ENCODE measurements at regions not wholly inside any gene's neighbourhood (a gene's known extent, or its start where the extent isn't known, plus 50 kb on each side); places are given as distances from the start of the nearest gene placed in this dataset.
"Not testable (repeated sequence)": the region's sequence is repeated elsewhere in the genome, so short reads cannot be mapped to it uniquely, and the experiment has no call there.

DNA sequence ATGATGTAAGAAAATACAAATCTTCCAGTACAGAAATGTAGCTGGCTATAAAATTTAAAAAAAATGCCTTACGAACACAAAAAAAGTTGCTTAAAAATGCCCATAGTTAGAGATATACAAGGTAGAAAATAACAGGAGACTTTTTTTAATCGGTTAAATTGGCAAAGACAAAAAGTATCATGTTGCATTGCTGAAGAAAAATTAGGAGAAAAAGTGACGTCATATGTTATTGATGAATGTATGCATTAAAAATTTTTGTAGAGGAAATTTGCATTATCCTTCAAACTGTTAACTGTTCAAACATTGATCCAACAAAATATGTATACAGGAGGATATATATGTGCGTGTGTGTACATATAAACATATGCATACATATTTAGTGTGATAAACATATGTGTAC, 1634.4 kb upstream of the PCDH7 start:
- H3K36me3 Mint-ChIP-seq, result no peaks in the 10 kb centered on the region
- no peak for DNase-seq
- no peak overlapping the region for H3K27ac Mint-ChIP-seq
- no peaks in the 10 kb centered on the region for H3K4me1 Mint-ChIP-seq
- H3K27me3 Mint-ChIP-seq, result no peaks in the 10 kb centered on the region
- H3K9me3 Mint-ChIP-seq, result peaks cover 4% of the 10 kb centered on the region
- no peak overlapping the region for H3K4me3 Mint-ChIP-seq

- Mint-ChIP-seq H3K36me3 (no peaks in the 10 kb centered on the region), H3K4me3 (no peak overlapping the region), H3K4me1 (no peaks in the 10 kb centered on the region), H3K9me3 (no peaks in the 10 kb centered on the region), H3K27ac (no peak overlapping the region), H3K27me3 (no peaks in the 10 kb centered on the region)
- DNase-seq, result no peak
Observed at GRCh38 chr4:29104694-29105093, 1615.5 kb upstream of the PCDH7 start.

DNA sequence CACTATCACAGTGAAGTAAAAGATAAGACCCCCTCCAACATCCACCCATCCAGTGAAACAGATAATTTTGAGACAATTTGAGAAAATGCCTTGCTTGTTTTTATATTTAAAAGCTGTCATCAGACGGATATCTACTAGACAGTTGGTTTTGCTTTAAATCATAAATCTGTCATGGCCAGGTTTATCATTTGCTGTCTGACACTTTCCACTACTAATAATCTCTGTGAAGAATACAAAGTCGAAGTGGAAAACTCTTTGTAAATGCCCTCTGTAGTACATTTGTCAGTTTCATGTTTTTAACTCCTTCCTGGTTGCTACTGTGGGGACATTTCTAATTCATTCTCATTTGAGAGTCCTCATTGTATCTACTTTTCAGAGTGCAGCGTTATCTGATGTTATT, 1606.2 kb upstream of the PCDH7 start:
- H3K9me3 Mint-ChIP-seq, result peaks cover 3% of the 10 kb centered on the region
- H3K27ac Mint-ChIP-seq, result no peak overlapping the region
- no peaks in the 10 kb centered on the region for H3K4me1 Mint-ChIP-seq
- no peaks in the 10 kb centered on the region for H3K27me3 Mint-ChIP-seq
- no peaks in the 10 kb centered on the region for H3K36me3 Mint-ChIP-seq
- no peak for DNase-seq
- no peak overlapping the region for H3K4me3 Mint-ChIP-seq

- H3K27ac Mint-ChIP-seq, H3K4me1 Mint-ChIP-seq, H3K27me3 Mint-ChIP-seq, H3K4me3 Mint-ChIP-seq, H3K9me3 Mint-ChIP-seq, DNase-seq, H3K36me3 Mint-ChIP-seq: not testable (repeated sequence)
Observed at GRCh38 chr4:29117231-29117722, 1602.9 kb upstream of the PCDH7 start.

- Mint-ChIP-seq H3K27ac (no peak overlapping the region), H3K9me3 (peaks cover 5% of the 10 kb centered on the region), H3K27me3 (no peaks in the 10 kb centered on the region), H3K36me3 (no peaks in the 10 kb centered on the region), H3K4me3 (no peak overlapping the region), H3K4me1 (no peaks in the 10 kb centered on the region)
- no peak for DNase-seq
Observed at GRCh38 chr4:29121586-29121985, 1598.6 kb upstream of the PCDH7 start.

DNA sequence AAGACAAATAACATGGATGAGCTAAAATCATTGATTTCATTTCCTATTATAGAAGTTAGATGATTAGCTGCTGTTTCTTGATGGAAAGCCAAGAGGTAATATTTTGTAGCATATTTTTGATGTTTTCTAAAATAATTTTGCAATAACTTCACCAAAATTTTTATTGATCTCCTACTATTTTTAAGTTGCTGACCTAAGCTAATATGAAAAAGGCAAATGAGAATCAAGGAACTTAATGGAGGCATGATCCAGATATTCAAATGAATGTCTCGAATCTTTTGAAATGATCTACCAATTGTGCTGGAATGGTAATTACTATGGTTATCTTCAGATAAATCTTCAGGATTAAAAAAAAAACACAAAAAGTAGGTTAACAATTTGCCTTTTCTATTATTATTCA, 1591.4 kb upstream of the PCDH7 start:
- Mint-ChIP-seq H3K36me3 (no peaks in the 10 kb centered on the region), H3K27me3 (no peaks in the 10 kb centered on the region), H3K4me3 (no peak overlapping the region), H3K4me1 (no peaks in the 10 kb centered on the region), H3K9me3 (peaks cover 5% of the 10 kb centered on the region), H3K27ac (no peak overlapping the region)
- DNase-seq, result no peak

GRCh38 chr4:29131304-29131703, 1588.9 kb upstream of the PCDH7 start:
- H3K9me3 Mint-ChIP-seq, result peaks cover 5% of the 10 kb centered on the region
- H3K4me3 Mint-ChIP-seq, result no peak overlapping the region
- H3K27me3 Mint-ChIP-seq, result no peaks in the 10 kb centered on the region
- H3K4me1 Mint-ChIP-seq, result no peaks in the 10 kb centered on the region
- DNase-seq, result no peak
- no peak overlapping the region for H3K27ac Mint-ChIP-seq
- no peaks in the 10 kb centered on the region for H3K36me3 Mint-ChIP-seq

GRCh38 chr4:29142708-29143107, 1577.5 kb upstream of the PCDH7 start:
- no peaks in the 10 kb centered on the region for H3K4me1 Mint-ChIP-seq
- no peak for DNase-seq
- H3K9me3 Mint-ChIP-seq, result peaks cover 6% of the 10 kb centered on the region
- no peak overlapping the region for H3K27ac Mint-ChIP-seq
- H3K36me3 Mint-ChIP-seq, result no peaks in the 10 kb centered on the region
- no peak overlapping the region for H3K4me3 Mint-ChIP-seq
- H3K27me3 Mint-ChIP-seq, result no peaks in the 10 kb centered on the region

DNA sequence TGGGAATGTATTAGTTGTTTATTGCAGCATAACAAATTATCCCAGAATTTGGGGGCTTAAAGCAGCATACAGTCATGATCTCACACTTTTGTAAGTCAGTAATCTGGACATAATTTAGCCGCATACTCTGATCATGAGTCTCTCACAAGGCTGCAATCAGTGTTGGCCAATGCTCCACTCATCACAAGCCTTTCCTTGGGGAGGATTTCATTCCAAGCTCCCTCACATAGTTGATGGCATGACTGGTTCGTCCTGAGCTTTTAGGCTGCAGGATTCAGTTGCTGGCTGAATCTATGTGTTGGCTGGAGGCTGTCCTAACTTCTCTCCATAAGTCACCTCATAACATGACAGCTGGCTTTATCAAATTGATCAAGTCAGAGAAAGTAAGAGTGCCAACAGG, 1568.6 kb upstream of the PCDH7 start:
- no peak for DNase-seq
- H3K27ac Mint-ChIP-seq, result no peak overlapping the region
- no peaks in the 10 kb centered on the region for H3K9me3 Mint-ChIP-seq
- no peak overlapping the region for H3K4me3 Mint-ChIP-seq
- H3K4me1 Mint-ChIP-seq, result no peaks in the 10 kb centered on the region
- no peaks in the 10 kb centered on the region for H3K36me3 Mint-ChIP-seq
- no peaks in the 10 kb centered on the region for H3K27me3 Mint-ChIP-seq

GRCh38 chr4:29153642-29154041, 1566.5 kb upstream of the PCDH7 start:
- Mint-ChIP-seq H3K4me1 (no peaks in the 10 kb centered on the region), H3K36me3 (no peaks in the 10 kb centered on the region), H3K9me3 (no peaks in the 10 kb centered on the region), H3K27me3 (no peaks in the 10 kb centered on the region), H3K4me3 (no peak overlapping the region), H3K27ac (no peak overlapping the region)
- DNase-seq, result no peak

DNA sequence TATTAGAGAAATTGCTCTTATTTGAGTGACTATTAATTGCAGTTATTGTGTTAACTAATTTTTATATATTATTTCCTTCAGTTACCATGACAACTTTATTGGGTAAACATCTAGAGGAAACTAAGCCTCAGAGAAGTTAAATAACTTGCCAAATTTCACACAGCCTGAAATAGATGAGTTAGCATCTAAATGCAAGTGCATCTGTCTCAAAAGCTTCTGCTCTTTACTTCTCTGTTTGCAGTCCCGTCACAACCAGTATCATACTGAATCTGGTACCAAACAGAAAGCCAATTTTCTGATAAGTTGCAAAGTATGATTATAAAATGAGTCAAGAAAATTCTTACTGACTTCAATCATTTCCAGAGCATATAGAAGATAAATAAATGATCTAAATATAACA, 1544.9 kb upstream of the PCDH7 start:
- Mint-ChIP-seq H3K4me1 (no peaks in the 10 kb centered on the region), H3K4me3 (no peak overlapping the region), H3K9me3 (peaks cover 5% of the 10 kb centered on the region), H3K36me3 (no peaks in the 10 kb centered on the region), H3K27ac (no peak overlapping the region), H3K27me3 (no peaks in the 10 kb centered on the region)
- no peak for DNase-seq

- peaks cover 2% of the 10 kb centered on the region for H3K9me3 Mint-ChIP-seq
- H3K27ac Mint-ChIP-seq, result no peak overlapping the region
- DNase-seq, result no peak
Observed at GRCh38 chr4:29199025-29199424, 1521.1 kb upstream of the PCDH7 start.

DNA sequence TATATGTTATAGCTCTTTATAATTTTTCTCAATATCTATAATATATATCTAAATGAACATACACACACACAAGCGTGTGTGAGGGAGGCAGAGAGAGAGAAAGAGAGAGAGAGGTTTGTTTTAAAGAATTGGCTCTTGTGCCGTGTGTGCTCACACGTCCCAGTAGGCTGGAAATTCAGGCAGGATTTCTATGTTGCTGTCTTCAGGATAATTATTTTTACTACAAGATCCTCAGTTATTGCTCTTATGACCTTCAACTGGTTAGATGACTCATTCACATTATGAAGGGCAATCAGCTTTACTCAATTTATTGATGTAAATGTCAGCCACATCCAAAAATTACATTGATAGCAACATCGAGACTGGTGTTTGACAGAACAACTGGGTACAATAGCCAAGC, 1520.7 kb upstream of the PCDH7 start:
- Mint-ChIP-seq H3K27me3 (no peaks in the 10 kb centered on the region), H3K4me3 (no peak overlapping the region), H3K27ac (no peak overlapping the region), H3K36me3 (no peaks in the 10 kb centered on the region), H3K4me1 (no peaks in the 10 kb centered on the region), H3K9me3 (peaks cover 2% of the 10 kb centered on the region)
- no peak for DNase-seq

More at GRCh38 chr4:29199025-29199424, 1521.1 kb upstream of the PCDH7 start:
- Mint-ChIP-seq H3K27me3 (no peaks in the 10 kb centered on the region), H3K4me1 (no peaks in the 10 kb centered on the region), H3K4me3 (no peak overlapping the region), H3K36me3 (no peaks in the 10 kb centered on the region)

GRCh38 chr4:29213020-29213419, 1507.1 kb upstream of the PCDH7 start:
- Mint-ChIP-seq H3K27me3 (no peaks in the 10 kb centered on the region), H3K4me3 (no peak overlapping the region), H3K27ac (no peak overlapping the region), H3K9me3 (peaks cover 8% of the 10 kb centered on the region), H3K4me1 (no peaks in the 10 kb centered on the region), H3K36me3 (no peaks in the 10 kb centered on the region)
- no peak for DNase-seq

GRCh38 chr4:29220761-29221160, 1499.4 kb upstream of the PCDH7 start:
- H3K27me3 Mint-ChIP-seq, result no peaks in the 10 kb centered on the region
- H3K9me3 Mint-ChIP-seq, result peaks cover 5% of the 10 kb centered on the region
- no peak overlapping the region for H3K27ac Mint-ChIP-seq
- no peak overlapping the region for H3K4me3 Mint-ChIP-seq
- no peaks in the 10 kb centered on the region for H3K4me1 Mint-ChIP-seq
- no peaks in the 10 kb centered on the region for H3K36me3 Mint-ChIP-seq
- no peak for DNase-seq

- Mint-ChIP-seq H3K27me3 (no peaks in the 10 kb centered on the region), H3K4me1 (no peaks in the 10 kb centered on the region), H3K9me3 (no peaks in the 10 kb centered on the region), H3K4me3 (no peak overlapping the region), H3K27ac (no peak overlapping the region), H3K36me3 (no peaks in the 10 kb centered on the region)
- DNase-seq, result no peak
Observed at GRCh38 chr4:29224911-29225310, 1495.3 kb upstream of the PCDH7 start.

DNA sequence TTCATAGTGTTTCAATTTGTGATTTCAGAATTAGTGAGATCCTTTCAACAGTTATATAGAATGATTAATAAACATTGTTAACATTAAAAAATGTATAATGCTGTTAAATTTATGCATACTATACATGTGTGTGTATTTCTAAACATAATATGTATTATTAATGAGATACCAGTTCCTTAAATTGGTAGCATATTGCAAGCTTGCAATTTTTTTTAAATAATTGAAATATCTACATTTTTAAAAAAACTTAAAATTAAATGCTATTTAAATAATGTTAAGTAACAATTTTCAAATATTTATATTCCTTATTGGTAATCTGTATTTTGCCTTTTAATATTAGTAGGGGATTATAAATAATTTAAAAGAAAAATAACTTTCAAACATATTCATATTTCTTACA, 1479.5 kb upstream of the PCDH7 start:
- no peaks in the 10 kb centered on the region for H3K4me1 Mint-ChIP-seq
- H3K36me3 Mint-ChIP-seq, result no peaks in the 10 kb centered on the region
- H3K9me3 Mint-ChIP-seq, result peaks cover 15% of the 10 kb centered on the region
- H3K27me3 Mint-ChIP-seq, result no peaks in the 10 kb centered on the region
- no peak for DNase-seq
- no peak overlapping the region for H3K4me3 Mint-ChIP-seq
- no peak overlapping the region for H3K27ac Mint-ChIP-seq
